Lower leg skin (tissue), 3 donors: ENCODE measurements at regions not wholly inside any gene's neighbourhood (a gene's known extent, or its start where the extent isn't known, plus 50 kb on each side); places are given as distances from the start of the nearest gene placed in this dataset.

Source experiments
- CTCF ChIP-seq, 3 donors: fragments of 450-650 bp; IDR thresholded peaks; one replicate each; pipeline ENCODE4 v1.5.1; 2016; ENCODE audit warnings: antibody characterized with exemption in 3 of 3, mild to moderate bottlenecking in 3 of 3, moderate library complexity in 2 of 3
- POLR2A ChIP-seq, 2 donors: fragments of 450-650 bp; IDR thresholded peaks; one replicate each; pipeline ENCODE4 v1.6.1; 2016 to 2017; ENCODE audit warnings: antibody characterized with exemption in 2 of 2, mild to moderate bottlenecking in 1 of 2, moderate library complexity in 1 of 2

- no peak for TF ChIP-seq POLR2A (IDR thresholded peaks at IDR 0.05)
- TF ChIP-seq CTCF (IDR thresholded peaks at IDR 0.05), result no peak
Observed at GRCh38 chr2:215829261-215829660, 184.1 kb downstream of the MREG start.
